GM12873 (cell line): ENCODE measurements at regions not wholly inside any gene's neighbourhood (a gene's known extent, or its start where the extent isn't known, plus 50 kb on each side); places are given as distances from the start of the nearest gene placed in this dataset.

Experiments
- CTCF ChIP-seq: IDR thresholded peaks from 2 replicates; pipeline ENCODE4 v1.5.1; 2012; ENCODE audit warnings: low read depth, mild to moderate bottlenecking, moderate library complexity, low read length, control low read depth; ENCODE audit not compliant: insufficient read depth; ENCODE audit errors: missing control alignments

- no peak for TF ChIP-seq CTCF
These were observed 195.0 kb upstream of the MARCKS start for GRCh38 chr6:113662093-113662665.

- TF ChIP-seq CTCF = no peak
These were observed 194.3 kb upstream of the MARCKS start for GRCh38 chr6:113662688-113663333.

- TF ChIP-seq CTCF = no peak
These were observed 192.2 kb upstream of the MARCKS start for GRCh38 chr6:113664909-113665308.

- no peak for TF ChIP-seq CTCF
These were observed 188.3 kb upstream of the MARCKS start for GRCh38 chr6:113668641-113669408.

- TF ChIP-seq CTCF = no peak
These were observed 187.5 kb upstream of the MARCKS start for GRCh38 chr6:113669606-113670005.

GRCh38 chr6:113671421-113671820 lies 185.7 kb upstream of the MARCKS start:
- TF ChIP-seq CTCF = no peak

- no peak for TF ChIP-seq CTCF
These were observed 184.5 kb upstream of the MARCKS start for GRCh38 chr6:113672491-113673149.
